Endothelial cell of umbilical vein (primary cell): ENCODE measurements at regions not wholly inside any gene's neighbourhood (a gene's known extent, or its start where the extent isn't known, plus 50 kb on each side); places are given as distances from the start of the nearest gene placed in this dataset.

ENCODE experiments used
- EZH2 ChIP-seq: IDR thresholded peaks from 2 replicates; pipeline ENCODE4 v1.6.1; 2012; ENCODE audit warnings: borderline replicate concordance, low read depth, mild to moderate bottlenecking, moderate library complexity, low read length, inconsistent platforms; ENCODE audit not compliant: severe bottlenecking
- GATA2 ChIP-seq: IDR thresholded peaks from 2 replicates; pipeline ENCODE4 v1.7.0; 2011; ENCODE audit warnings: low read depth, mild to moderate bottlenecking, moderate library complexity, mixed read lengths, low read length; ENCODE audit not compliant: insufficient read length, insufficient read depth
- POLR2A ChIP-seq: IDR thresholded peaks from 2 replicates; pipeline ENCODE4 v1.6.1; 2012; ENCODE audit warnings: low read depth, mild to moderate bottlenecking, control low read depth, low read length
- POLR2AphosphoS5 ChIP-seq: IDR thresholded peaks from 2 replicates; pipeline ENCODE4 v1.6.1; 2012; ENCODE audit warnings: low read depth, mild to moderate bottlenecking, control low read depth, low read length, moderate library complexity; ENCODE audit not compliant: insufficient read depth
- TF ChIP-seq, protein P1 (sequence below), 2 donors: IDR thresholded peaks; 1 replicate in 1 of 2; 2 replicates in 1 of 2; pipeline ENCODE4 v1.5.1; 2011; ENCODE audit warnings: low read length in 2 of 2, mild to moderate bottlenecking in 2 of 2, moderate library complexity in 2 of 2, control low read depth in 1 of 2, inconsistent platforms in 1 of 2, low read depth in 1 of 2; ENCODE audit not compliant: insufficient read depth in 1 of 2; ENCODE audit errors: extremely low read depth in 1 of 2
- TF ChIP-seq, protein P2 (sequence below): IDR thresholded peaks from 2 replicates; pipeline ENCODE4 v1.6.1; 2011; ENCODE audit not compliant: insufficient read depth, insufficient read length

DNA sequence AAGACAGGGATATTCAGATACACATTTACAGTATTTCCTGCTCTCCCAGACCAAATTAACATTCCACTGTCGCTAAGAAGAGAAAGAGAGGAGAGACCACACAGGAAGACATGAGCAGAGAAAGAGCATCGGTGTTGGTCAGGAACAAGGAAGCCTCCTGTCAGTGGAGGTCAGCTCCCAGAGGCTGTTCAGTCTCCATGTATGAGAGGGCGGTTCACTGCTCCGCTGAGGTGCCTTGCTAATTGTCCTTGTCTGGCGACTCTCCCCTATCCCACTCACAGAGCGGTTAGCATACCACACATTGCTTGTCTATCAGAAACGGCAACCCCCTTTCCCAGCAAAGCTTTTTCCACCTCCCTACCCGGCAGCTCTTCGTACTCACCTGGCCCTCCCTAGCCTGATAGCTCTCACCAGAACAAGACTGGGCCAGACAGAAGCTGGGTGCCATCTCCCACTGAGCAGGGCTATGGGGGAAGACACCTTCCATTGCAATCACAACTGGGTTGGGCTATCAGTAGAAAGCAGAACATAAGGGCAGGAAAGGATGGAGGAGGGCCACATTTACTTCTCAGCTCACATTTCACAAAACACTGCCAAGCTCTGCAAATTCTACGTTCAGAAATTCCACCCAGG lies 58.6 kb upstream of the LMNB1 start:
- TF ChIP-seq, protein P1, sequence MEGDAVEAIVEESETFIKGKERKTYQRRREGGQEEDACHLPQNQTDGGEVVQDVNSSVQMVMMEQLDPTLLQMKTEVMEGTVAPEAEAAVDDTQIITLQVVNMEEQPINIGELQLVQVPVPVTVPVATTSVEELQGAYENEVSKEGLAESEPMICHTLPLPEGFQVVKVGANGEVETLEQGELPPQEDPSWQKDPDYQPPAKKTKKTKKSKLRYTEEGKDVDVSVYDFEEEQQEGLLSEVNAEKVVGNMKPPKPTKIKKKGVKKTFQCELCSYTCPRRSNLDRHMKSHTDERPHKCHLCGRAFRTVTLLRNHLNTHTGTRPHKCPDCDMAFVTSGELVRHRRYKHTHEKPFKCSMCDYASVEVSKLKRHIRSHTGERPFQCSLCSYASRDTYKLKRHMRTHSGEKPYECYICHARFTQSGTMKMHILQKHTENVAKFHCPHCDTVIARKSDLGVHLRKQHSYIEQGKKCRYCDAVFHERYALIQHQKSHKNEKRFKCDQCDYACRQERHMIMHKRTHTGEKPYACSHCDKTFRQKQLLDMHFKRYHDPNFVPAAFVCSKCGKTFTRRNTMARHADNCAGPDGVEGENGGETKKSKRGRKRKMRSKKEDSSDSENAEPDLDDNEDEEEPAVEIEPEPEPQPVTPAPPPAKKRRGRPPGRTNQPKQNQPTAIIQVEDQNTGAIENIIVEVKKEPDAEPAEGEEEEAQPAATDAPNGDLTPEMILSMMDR (IDR thresholded peaks at IDR 0.05; ENCODE audit: extremely low read depth in 1 of 2, insufficient read depth in 1 of 2, low read depth in 1 of 2, low read length in 2 of 2) = no peak
- TF ChIP-seq EZH2 (no peak), POLR2AphosphoS5 (no peak), POLR2A (no peak), GATA2 (no peak)
- TF ChIP-seq, protein P2, sequence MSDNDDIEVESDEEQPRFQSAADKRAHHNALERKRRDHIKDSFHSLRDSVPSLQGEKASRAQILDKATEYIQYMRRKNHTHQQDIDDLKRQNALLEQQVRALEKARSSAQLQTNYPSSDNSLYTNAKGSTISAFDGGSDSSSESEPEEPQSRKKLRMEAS = no peak
